GM10248 (cell line): ENCODE measurements at regions not wholly inside any gene's neighbourhood (a gene's known extent, or its start where the extent isn't known, plus 50 kb on each side); places are given as distances from the start of the nearest gene placed in this dataset.

Experiments used
- CTCF ChIA-PET: fragments of 300-600 bp; sonication (Branson Sonifier 250); formaldehyde crosslinking; extraction: SDS; loops from one replicate; lab custom pipeline; 2021; ENCODE audit warnings: antibody characterized with exemption; lab: Yijun Ruan, JAX
- POLR2A ChIA-PET: fragments of 350-650 bp; sonication (Branson Sonifier 250); formaldehyde crosslinking; extraction: SDS; loops from one replicate; lab custom pipeline; 2020; ENCODE audit warnings: antibody characterized with exemption; lab: Yijun Ruan, JAX
- DNase-seq: peaks from one replicate; pipeline ENCODE4 v3.0.0; 2012; ENCODE audit errors: extremely low spot score
- CTCF ChIP-seq: IDR thresholded peaks from 2 replicates; pipeline ENCODE4 v1.5.1; 2012; ENCODE audit warnings: mild to moderate bottlenecking, low read depth; ENCODE audit errors: extremely low read depth, missing control alignments, control extremely low read depth

- ChIA-PET CTCF (no interaction called here), POLR2A (no interaction called here)
- TF ChIP-seq CTCF = no peak
- DNase-seq = no peak
These were observed 309.8 kb downstream of the HIVEP2 start for GRCh38 chr6:142635130-142635529.

GRCh38 chr6:142637624-142638351 lies 307.2 kb downstream of the HIVEP2 start:
- TF ChIP-seq CTCF = no peak
- POLR2A ChIA-PET = no interaction called here
- CTCF ChIA-PET = no interaction called here
- no peak for DNase-seq

GRCh38 chr6:142642651-142643050 lies 302.3 kb downstream of the HIVEP2 start:
- POLR2A ChIA-PET = no interaction called here
- DNase-seq = no peak

GRCh38 chr6:142644866-142645265 lies 300.1 kb downstream of the HIVEP2 start:
- CTCF ChIA-PET = interaction anchor here (0.7 to 1.5 kb wide), 2 partner anchors 13 to 79 kb away, joined by 3 read pairs; no protein-coding TSS in a partner anchor

More at GRCh38 chr6:142642651-142643050, 302.3 kb downstream of the HIVEP2 start:
- TF ChIP-seq CTCF = no peak
- CTCF ChIA-PET = no interaction called here

GRCh38 chr6:142645663-142646062 lies 299.3 kb downstream of the HIVEP2 start:
- CTCF ChIA-PET = interaction anchor here (0.6 kb wide), 1 partner anchor 10 kb away, joined by 3 read pairs; no protein-coding TSS in a partner anchor
- no peak for DNase-seq
- POLR2A ChIA-PET = no interaction called here
- no peak for TF ChIP-seq CTCF

More at GRCh38 chr6:142644866-142645265, 300.1 kb downstream of the HIVEP2 start:
- TF ChIP-seq CTCF = no peak
- DNase-seq = no peak
- POLR2A ChIA-PET = no interaction called here

GRCh38 chr6:142647449-142648035 lies 297.4 kb downstream of the HIVEP2 start:
- POLR2A ChIA-PET = no interaction called here
- CTCF ChIA-PET = interaction anchor here (1.3 kb wide), 1 partner anchor 10 kb away, joined by 6 read pairs; no protein-coding TSS in a partner anchor

More at GRCh38 chr6:142647449-142648035, 297.4 kb downstream of the HIVEP2 start:
- no peak for TF ChIP-seq CTCF
- no peak for DNase-seq
